ENCODE measurements at regions not wholly inside any gene's neighbourhood (a gene's known extent, or its start where the extent isn't known, plus 50 kb on each side); places are given as distances from the start of the nearest gene placed in this dataset.
"Not testable (repeated sequence)": the region's sequence is repeated elsewhere in the genome, so short reads cannot be mapped to it uniquely, and the experiment has no call there.

DNA sequence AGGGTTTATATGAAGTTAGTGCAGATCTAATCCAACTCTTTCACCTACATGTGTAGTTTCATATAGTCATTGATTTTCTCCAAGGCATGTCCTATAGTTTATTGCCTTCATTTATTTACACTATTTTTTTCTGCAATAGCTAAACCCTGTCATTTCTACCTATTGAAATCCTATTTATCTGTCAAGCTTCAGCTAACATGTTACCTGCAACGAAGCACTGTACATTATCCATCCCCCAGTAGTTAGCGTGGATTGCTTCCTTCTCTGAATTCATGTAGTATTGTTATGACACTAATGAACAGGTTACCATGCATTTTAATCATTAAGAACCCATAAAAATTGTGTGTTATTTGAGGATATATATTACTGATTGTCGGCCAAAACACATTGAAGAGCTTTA is 742.9 kb upstream of the PCDH20 start (continued):
- TF ChIP-seq, protein P1, sequence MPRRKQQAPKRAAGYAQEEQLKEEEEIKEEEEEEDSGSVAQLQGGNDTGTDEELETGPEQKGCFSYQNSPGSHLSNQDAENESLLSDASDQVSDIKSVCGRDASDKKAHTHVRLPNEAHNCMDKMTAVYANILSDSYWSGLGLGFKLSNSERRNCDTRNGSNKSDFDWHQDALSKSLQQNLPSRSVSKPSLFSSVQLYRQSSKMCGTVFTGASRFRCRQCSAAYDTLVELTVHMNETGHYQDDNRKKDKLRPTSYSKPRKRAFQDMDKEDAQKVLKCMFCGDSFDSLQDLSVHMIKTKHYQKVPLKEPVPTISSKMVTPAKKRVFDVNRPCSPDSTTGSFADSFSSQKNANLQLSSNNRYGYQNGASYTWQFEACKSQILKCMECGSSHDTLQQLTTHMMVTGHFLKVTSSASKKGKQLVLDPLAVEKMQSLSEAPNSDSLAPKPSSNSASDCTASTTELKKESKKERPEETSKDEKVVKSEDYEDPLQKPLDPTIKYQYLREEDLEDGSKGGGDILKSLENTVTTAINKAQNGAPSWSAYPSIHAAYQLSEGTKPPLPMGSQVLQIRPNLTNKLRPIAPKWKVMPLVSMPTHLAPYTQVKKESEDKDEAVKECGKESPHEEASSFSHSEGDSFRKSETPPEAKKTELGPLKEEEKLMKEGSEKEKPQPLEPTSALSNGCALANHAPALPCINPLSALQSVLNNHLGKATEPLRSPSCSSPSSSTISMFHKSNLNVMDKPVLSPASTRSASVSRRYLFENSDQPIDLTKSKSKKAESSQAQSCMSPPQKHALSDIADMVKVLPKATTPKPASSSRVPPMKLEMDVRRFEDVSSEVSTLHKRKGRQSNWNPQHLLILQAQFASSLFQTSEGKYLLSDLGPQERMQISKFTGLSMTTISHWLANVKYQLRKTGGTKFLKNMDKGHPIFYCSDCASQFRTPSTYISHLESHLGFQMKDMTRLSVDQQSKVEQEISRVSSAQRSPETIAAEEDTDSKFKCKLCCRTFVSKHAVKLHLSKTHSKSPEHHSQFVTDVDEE (CRISPR knock-in tag; IDR thresholded peaks at IDR 0.05), result no peak
- TF ChIP-seq ZC3H10 (CRISPR knock-in tag; IDR thresholded peaks at IDR 0.05) (no peak), BACH2 (CRISPR knock-in tag; IDR thresholded peaks at IDR 0.05; ENCODE audit: borderline replicate concordance) (no peak), CSDC2 (CRISPR knock-in tag; IDR thresholded peaks at IDR 0.05) (no peak)
- TF ChIP-seq, protein P2, sequence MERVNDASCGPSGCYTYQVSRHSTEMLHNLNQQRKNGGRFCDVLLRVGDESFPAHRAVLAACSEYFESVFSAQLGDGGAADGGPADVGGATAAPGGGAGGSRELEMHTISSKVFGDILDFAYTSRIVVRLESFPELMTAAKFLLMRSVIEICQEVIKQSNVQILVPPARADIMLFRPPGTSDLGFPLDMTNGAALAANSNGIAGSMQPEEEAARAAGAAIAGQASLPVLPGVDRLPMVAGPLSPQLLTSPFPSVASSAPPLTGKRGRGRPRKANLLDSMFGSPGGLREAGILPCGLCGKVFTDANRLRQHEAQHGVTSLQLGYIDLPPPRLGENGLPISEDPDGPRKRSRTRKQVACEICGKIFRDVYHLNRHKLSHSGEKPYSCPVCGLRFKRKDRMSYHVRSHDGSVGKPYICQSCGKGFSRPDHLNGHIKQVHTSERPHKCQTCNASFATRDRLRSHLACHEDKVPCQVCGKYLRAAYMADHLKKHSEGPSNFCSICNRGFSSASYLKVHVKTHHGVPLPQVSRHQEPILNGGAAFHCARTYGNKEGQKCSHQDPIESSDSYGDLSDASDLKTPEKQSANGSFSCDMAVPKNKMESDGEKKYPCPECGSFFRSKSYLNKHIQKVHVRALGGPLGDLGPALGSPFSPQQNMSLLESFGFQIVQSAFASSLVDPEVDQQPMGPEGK (CRISPR knock-in tag; IDR thresholded peaks at IDR 0.05; ENCODE audit: borderline replicate concordance), result no peak

DNA sequence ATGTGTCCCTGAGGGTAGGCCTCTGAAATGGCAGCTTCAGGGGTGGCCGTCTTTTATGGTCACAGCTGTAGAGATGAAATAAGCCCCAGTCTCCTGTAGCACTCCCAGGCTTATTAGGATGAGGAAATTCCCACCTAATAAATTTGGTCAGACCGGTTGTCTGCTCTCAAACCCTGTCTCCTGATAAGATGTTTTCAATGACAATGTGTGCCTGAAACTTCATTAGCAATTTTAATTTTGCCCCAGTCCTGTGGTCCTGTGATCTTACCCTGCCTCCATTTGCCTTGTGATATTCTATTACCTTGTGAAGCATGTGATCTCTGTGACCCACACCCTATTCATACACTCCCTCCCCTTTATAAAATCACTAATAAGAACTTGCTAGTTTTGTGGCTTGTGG is 736.1 kb upstream of the PCDH20 start:
- ATAC-seq, result not testable (repeated sequence)

DNA sequence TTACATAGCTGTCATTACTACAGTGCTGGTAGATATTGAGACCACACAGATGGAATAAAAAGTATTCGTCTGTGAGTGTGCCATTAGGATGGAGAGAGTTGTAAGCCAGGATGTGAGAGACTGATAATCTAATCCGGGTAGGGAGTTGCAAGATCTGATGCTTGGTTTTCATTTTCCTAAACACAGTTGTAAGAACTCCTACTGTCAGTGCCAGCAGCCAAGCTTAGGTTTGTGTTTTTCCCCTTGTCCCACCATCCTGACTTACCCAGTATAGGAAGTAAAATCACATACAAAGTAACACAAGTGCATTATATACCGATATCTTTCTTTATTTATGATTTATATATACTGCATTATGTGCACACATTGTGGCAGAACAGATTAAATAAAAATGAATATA is 726.4 kb upstream of the PCDH20 start:
- ATAC-seq, result no peak
- TF ChIP-seq, protein P2 (CRISPR knock-in tag; IDR thresholded peaks at IDR 0.05; ENCODE audit: borderline replicate concordance), result no peak
- TF ChIP-seq ZC3H10 (CRISPR knock-in tag; IDR thresholded peaks at IDR 0.05), result no peak
- no peak for TF ChIP-seq ZNF565 (CRISPR knock-in tag; conservative IDR thresholded peaks at IDR 0.05; ENCODE audit: low read depth)
- no peak for TF ChIP-seq OSR1 (CRISPR knock-in tag; IDR thresholded peaks at IDR 0.05)
- no peak for TF ChIP-seq BACH2 (CRISPR knock-in tag; IDR thresholded peaks at IDR 0.05; ENCODE audit: borderline replicate concordance)
- no peak for TF ChIP-seq GLIS3 (CRISPR knock-in tag; IDR thresholded peaks at IDR 0.05)
- TF ChIP-seq ZFP30 (CRISPR knock-in tag; IDR thresholded peaks at IDR 0.05), result no peak
- TF ChIP-seq ESRRG (CRISPR knock-in tag; IDR thresholded peaks at IDR 0.05), result no peak
- TF ChIP-seq TCF4 (CRISPR knock-in tag; IDR thresholded peaks at IDR 0.05; ENCODE audit: borderline replicate concordance), result no peak
- TF ChIP-seq RARB (CRISPR knock-in tag; IDR thresholded peaks at IDR 0.05), result no peak
- TF ChIP-seq ZNF70 (CRISPR knock-in tag; IDR thresholded peaks at IDR 0.05), result no peak
- TF ChIP-seq, protein P1 (CRISPR knock-in tag; IDR thresholded peaks at IDR 0.05), result no peak
- TF ChIP-seq, protein P3, sequence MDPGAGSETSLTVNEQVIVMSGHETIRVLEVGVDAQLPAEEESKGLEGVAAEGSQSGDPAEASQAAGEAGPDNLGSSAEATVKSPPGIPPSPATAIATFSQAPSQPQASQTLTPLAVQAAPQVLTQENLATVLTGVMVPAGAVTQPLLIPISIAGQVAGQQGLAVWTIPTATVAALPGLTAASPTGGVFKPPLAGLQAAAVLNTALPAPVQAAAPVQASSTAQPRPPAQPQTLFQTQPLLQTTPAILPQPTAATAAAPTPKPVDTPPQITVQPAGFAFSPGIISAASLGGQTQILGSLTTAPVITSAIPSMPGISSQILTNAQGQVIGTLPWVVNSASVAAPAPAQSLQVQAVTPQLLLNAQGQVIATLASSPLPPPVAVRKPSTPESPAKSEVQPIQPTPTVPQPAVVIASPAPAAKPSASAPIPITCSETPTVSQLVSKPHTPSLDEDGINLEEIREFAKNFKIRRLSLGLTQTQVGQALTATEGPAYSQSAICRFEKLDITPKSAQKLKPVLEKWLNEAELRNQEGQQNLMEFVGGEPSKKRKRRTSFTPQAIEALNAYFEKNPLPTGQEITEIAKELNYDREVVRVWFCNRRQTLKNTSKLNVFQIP (CRISPR knock-in tag; IDR thresholded peaks at IDR 0.05; ENCODE audit: borderline replicate concordance, low read depth), result no peak
- TF ChIP-seq TOX (CRISPR knock-in tag; IDR thresholded peaks at IDR 0.05; ENCODE audit: borderline replicate concordance), result no peak

DNA sequence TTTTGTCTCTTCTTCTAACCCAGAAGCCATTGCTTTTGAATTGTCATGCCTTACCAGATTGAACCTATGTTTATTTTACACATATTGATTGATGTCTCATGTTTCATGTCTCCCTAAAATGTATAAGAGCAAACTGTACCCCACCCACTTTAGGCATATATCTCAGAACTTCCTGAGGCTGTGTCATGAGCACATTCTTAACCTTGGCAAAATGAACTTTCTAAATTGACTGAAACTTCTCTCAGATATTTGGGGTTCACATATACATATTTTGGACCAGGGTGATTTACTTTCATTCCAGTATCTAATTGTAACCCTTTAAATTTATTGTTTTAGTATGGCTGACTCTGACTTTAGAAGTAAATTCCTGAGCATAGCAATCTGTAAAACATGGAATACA is 723.9 kb upstream of the PCDH20 start:
- ATAC-seq, result no peak
- TF ChIP-seq GLIS3 (CRISPR knock-in tag; IDR thresholded peaks at IDR 0.05) (no peak), ZNF565 (CRISPR knock-in tag; conservative IDR thresholded peaks at IDR 0.05; ENCODE audit: low read depth) (no peak), ZNF8 (CRISPR knock-in tag; IDR thresholded peaks at IDR 0.05) (no peak), ARNTL (CRISPR knock-in tag; IDR thresholded peaks at IDR 0.05; ENCODE audit: borderline replicate concordance, low read depth) (no peak), ZFP30 (CRISPR knock-in tag; IDR thresholded peaks at IDR 0.05) (no peak), ZNF70 (CRISPR knock-in tag; IDR thresholded peaks at IDR 0.05) (no peak), PPARA (CRISPR knock-in tag; IDR thresholded peaks at IDR 0.05; ENCODE audit: borderline replicate concordance) (no peak)
- TF ChIP-seq, protein P1 (CRISPR knock-in tag; IDR thresholded peaks at IDR 0.05), result no peak
- TF ChIP-seq, protein P2 (CRISPR knock-in tag; IDR thresholded peaks at IDR 0.05; ENCODE audit: borderline replicate concordance), result no peak
